ENCODE measurements at regions not wholly inside any gene's neighbourhood (a gene's known extent, or its start where the extent isn't known, plus 50 kb on each side); places are given as distances from the start of the nearest gene placed in this dataset.
"Not testable (repeated sequence)": the region's sequence is repeated elsewhere in the genome, so short reads cannot be mapped to it uniquely, and the experiment has no call there.

GRCh38 chr16:16590654-16591318 lies 211.8 kb downstream of the NPIPA7 start:
- not testable (repeated sequence) for TF ChIP-seq CTCF (IDR thresholded peaks at IDR 0.05; ENCODE audit: low read depth, low read length, poor library complexity, severe bottlenecking); EZH2phosphoT487 (IDR thresholded peaks at IDR 0.05; ENCODE audit: borderline replicate concordance, low read length)

All from DOHH2 (cell line).